K562 (cell line): ENCODE measurements at regions not wholly inside any gene's neighbourhood (a gene's known extent, or its start where the extent isn't known, plus 50 kb on each side); places are given as distances from the start of the nearest gene placed in this dataset.

Experiments
- ATAC-seq: fragments of 200-7000 bp; cut with Tn5 transposase; 3 replicates; pipeline ENCODE4 v1.9.1; 2020; ENCODE audit warnings: moderate library complexity
- BruUV-seq: library from RNA; stranded (reverse); fragments of 400-500 nt; replicated peaks from 2 replicates; lab custom pipeline; 2021; lab: Mats Ljungman, UMichigan
- CTCF ChIA-PET: fragments of 300-600 bp; formaldehyde crosslinking; extraction: SDS; loops from one replicate; lab custom pipeline; 2021; ENCODE audit warnings: low intra/inter-chr PET ratio; lab: Yijun Ruan, JAX
- POLR2A ChIA-PET: fragments of 300-600, 350-650 bp; sonication (Branson Sonifier 250); formaldehyde crosslinking; extraction: SDS; loops from one replicate; lab custom pipeline; 2021; ENCODE audit warnings: antibody characterized with exemption, inconsistent platforms; lab: Yijun Ruan, JAX
- DNase-seq, 4 experiments: peaks; one replicate each; pipeline versions ENCODE4 v3.0.0 to v3.0.0-alpha.2; 2011 to 2018; ENCODE audit warnings: low spot score in 3 of 4, mixed read lengths in 3 of 4; ENCODE audit errors: extremely low read depth in 1 of 4
- FAIRE-seq: peaks from 2 replicates; lab custom pipeline; 2011; peaks lifted over from hg19 to GRCh38; lab: Jason Lieb, UNC
- H2AFZ ChIP-seq: 2 replicates; pipeline ENCODE4 v1.6.0; 2011; ENCODE audit warnings: low read depth, low read length, control low read depth, inconsistent platforms
- H3K27ac ChIP-seq: fragments of 200-600 bp; 3 replicates; pipeline ENCODE4 v1.8.0; 2011; ENCODE audit warnings: low read depth, mild to moderate bottlenecking, control low read depth, inconsistent platforms, low read length, moderate library complexity, mixed read lengths; ENCODE audit errors: extremely low read depth
- H3K27me3 ChIP-seq, 2 experiments: fragments of 300-600 bp in 1 of 2; 2 replicates in 1 of 2; 3 replicates in 1 of 2; pipeline versions ENCODE4 v1.6.0 to v1.8.0; 2011; ENCODE audit warnings: inconsistent platforms in 2 of 2, low read length in 2 of 2, mild to moderate bottlenecking in 1 of 2, mixed read lengths in 1 of 2, moderate library complexity in 1 of 2; ENCODE audit not compliant: control insufficient read depth in 2 of 2, insufficient read depth in 2 of 2
- H3K36me3 ChIP-seq: fragments of 300-600 bp; 3 replicates; pipeline ENCODE4 v1.8.0; 2011; ENCODE audit warnings: mild to moderate bottlenecking, low read length, inconsistent platforms; ENCODE audit not compliant: control insufficient read depth, insufficient read depth
- H3K4me1 ChIP-seq, 2 experiments: fragments of 200-600 bp in 1 of 2; replicated peaks in 1 of 2; 2 replicates in 1 of 2; 3 replicates in 1 of 2; pipeline versions ENCODE4 v1.5.1 to v1.8.0; 2011; ENCODE audit warnings: inconsistent platforms in 2 of 2, low read length in 2 of 2, mild to moderate bottlenecking in 1 of 2, mixed read lengths in 1 of 2, moderate library complexity in 1 of 2; ENCODE audit not compliant: control insufficient read depth in 2 of 2, insufficient read depth in 2 of 2
- H3K4me2 ChIP-seq: 2 replicates; pipeline ENCODE4 v1.6.1; 2011; ENCODE audit warnings: low read length, control low read depth, inconsistent platforms, mixed read lengths; ENCODE audit not compliant: insufficient read depth
- H3K4me3 ChIP-seq: fragments of 200-600 bp; sonication (generic), shearing (Covaris generic); 2 replicates; pipeline ENCODE4 v1.5.1; 2016; ENCODE audit warnings: control low read depth, inconsistent platforms
- H3K79me2 ChIP-seq: fragments of 200-600 bp; 3 replicates; pipeline ENCODE4 v1.8.0; 2011; ENCODE audit warnings: low read length, inconsistent platforms; ENCODE audit not compliant: control insufficient read depth, insufficient read depth
- H3K9ac ChIP-seq, 2 experiments: 2 replicates each; pipeline versions ENCODE4 v1.6.0 to v1.6.1; 2011; ENCODE audit warnings: low read depth in 2 of 2, low read length in 2 of 2, control low read depth in 1 of 2, inconsistent platforms in 1 of 2, mild to moderate bottlenecking in 1 of 2, mixed read lengths in 1 of 2; ENCODE audit not compliant: insufficient read depth in 1 of 2
- H3K9me1 ChIP-seq: one replicate; pipeline ENCODE4 v1.6.0; 2011; ENCODE audit warnings: inconsistent platforms, mild to moderate bottlenecking, low read length, moderate library complexity; ENCODE audit not compliant: control insufficient read depth, insufficient read depth
- H3K9me3 ChIP-seq: replicated peaks from 2 replicates; pipeline ENCODE4 v1.5.1; 2011; ENCODE audit warnings: low read depth, low read length, inconsistent platforms; ENCODE audit not compliant: control insufficient read depth, insufficient read depth
- H4K20me1 ChIP-seq: replicated peaks from 2 replicates; pipeline ENCODE4 v1.6.1; 2011; ENCODE audit warnings: low read length, inconsistent platforms, mixed read lengths; ENCODE audit not compliant: control insufficient read depth, insufficient read depth
- BMI1 ChIP-seq: fragments of 150-350 bp; IDR thresholded peaks from 2 replicates; pipeline ENCODE4 v1.6.1; 2014; ENCODE audit warnings: low read length
- BRCA1 ChIP-seq, 2 experiments: fragments of 450-650 bp in 1 of 2; sonication (generic) in 1 of 2; formaldehyde crosslinking in 1 of 2; IDR thresholded peaks; 2 replicates each; pipeline versions ENCODE4 v1.5.0 to v1.6.1; 2017 to 2020; ENCODE audit warnings: mild to moderate bottlenecking in 1 of 2, missing genetic modification reagents in 1 of 2
- HDAC1 ChIP-seq, 2 experiments: fragments of 450-650 bp; IDR thresholded peaks; 2 replicates each; pipeline ENCODE4 v1.6.1; 2016 to 2017; ENCODE audit warnings: inconsistent platforms in 1 of 2, mild to moderate bottlenecking in 1 of 2, moderate library complexity in 1 of 2
- HEY1 ChIP-seq: fragments of 250-450 bp; sonication (Bioruptor Pico); IDR thresholded peaks from 2 replicates; pipeline ENCODE4 v1.5.0; 2020; ENCODE audit warnings: mild to moderate bottlenecking, moderate library complexity, borderline replicate concordance
- SAFB2 ChIP-seq: fragments of 200-400 bp; formaldehyde crosslinking; IDR thresholded peaks from 2 replicates; pipeline ENCODE4 v1.6.1; 2018; ENCODE audit warnings: borderline replicate concordance, low read length, low read depth, moderate library complexity; ENCODE audit not compliant: severe bottlenecking
- SUPT5H ChIP-seq: fragments of 450-650 bp; IDR thresholded peaks from 2 replicates; pipeline ENCODE4 v1.6.1; 2016
- TOE1 ChIP-seq, 2 experiments: fragments of 450-650 bp in 1 of 2; sonication (generic) in 1 of 2; formaldehyde crosslinking in 1 of 2; IDR thresholded peaks; 2 replicates each; pipeline versions ENCODE4 v1.7.1 to v1.8.0; 2016 to 2022; ENCODE audit warnings: borderline replicate concordance in 2 of 2, mild to moderate bottlenecking in 2 of 2, antibody characterized with exemption in 1 of 2, inconsistent platforms in 1 of 2, low read depth in 1 of 2, missing genetic modification reagents in 1 of 2, moderate library complexity in 1 of 2
- WGBS: fragments of 100-300 bp; shearing (Covaris generic); methylation state at CpG from one replicate; pipeline ENCODE4 v1.1.6; 2016; ENCODE audit warnings: low coverage, mixed read lengths; ENCODE audit not compliant: insufficient coverage; ENCODE audit errors: missing lambda C conversion rate; 5-methylcytosine and 5-hydroxymethylcytosine counted together
- in situ Hi-C: fragments of 300-500 bp; cut with MboI; formaldehyde crosslinking; loops from 4 replicates; pipeline ENCODE4 v1.15.0; 2018; ENCODE audit warnings: inconsistent platforms, mixed read lengths
- intact Hi-C: fragments of 100-400 bp; cut with micrococcal nuclease; formaldehyde crosslinking; loops from 2 replicates; pipeline ENCODE4 v1.14.2; 2022
- TF ChIP-seq, protein P1 (sequence below): fragments of 250-450 bp; sonication (Bioruptor Pico); IDR thresholded peaks from 2 replicates; pipeline ENCODE4 v1.6.1; 2021; ENCODE audit warnings: mild to moderate bottlenecking
- TF ChIP-seq, protein P2 (sequence below): sonication (generic); formaldehyde crosslinking; IDR thresholded peaks from 2 replicates; pipeline ENCODE4 v1.8.0; 2022; ENCODE audit warnings: mild to moderate bottlenecking, missing genetic modification reagents
- TF ChIP-seq, protein P3 (sequence below), 2 experiments: fragments of 450-650 bp; IDR thresholded peaks; 2 replicates each; pipeline ENCODE4 v1.6.1; 2016; ENCODE audit warnings: mild to moderate bottlenecking in 2 of 2, borderline replicate concordance in 1 of 2, low read depth in 1 of 2, moderate library complexity in 1 of 2
- TF ChIP-seq, protein P4 (sequence below): fragments of 450-650 bp; IDR thresholded peaks from 2 replicates; pipeline ENCODE4 v1.6.1; 2016

DNA sequence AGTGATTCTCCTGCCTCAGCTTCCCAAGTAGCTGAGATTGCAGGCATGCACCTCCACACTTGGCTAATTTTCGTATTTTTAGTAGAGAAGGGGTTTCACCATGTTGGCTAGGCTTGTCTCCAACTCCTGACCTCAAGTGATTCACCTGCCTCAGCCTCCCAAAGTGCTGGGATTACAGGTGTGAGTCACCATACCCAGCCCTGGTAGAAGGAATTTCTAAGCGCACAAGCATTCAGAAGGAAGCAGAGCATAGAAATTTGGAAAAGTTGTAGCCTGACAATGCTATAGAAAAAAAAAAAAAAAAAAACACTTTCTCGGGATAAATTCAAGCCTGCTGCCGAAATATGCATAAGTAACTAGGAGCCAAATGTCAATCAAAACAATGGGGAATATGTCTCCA is 249.4 kb downstream of the GRB14 start:
- in situ Hi-C loops (no loop called here), intact Hi-C loops (no loop called here)
- Histone ChIP-seq H3K9me1 (no peaks in the 10 kb centered on the region), H3K27me3 (no peaks in the 10 kb centered on the region), H2AFZ (no peak overlapping the region), H3K9me3 (no peaks in the 10 kb centered on the region; the same call in none of the 2 replicates), H3K9ac (no peak overlapping the region), H3K4me2 (no peak overlapping the region), H3K36me3 (no peaks in the 10 kb centered on the region), H3K4me3 (no peak overlapping the region), H3K27ac (no peak overlapping the region), H4K20me1 (no peaks in the 10 kb centered on the region), H3K4me1 (no peaks in the 10 kb centered on the region), H3K79me2 (no peaks in the 10 kb centered on the region)
- ChIA-PET POLR2A (no interaction called here), CTCF (no interaction called here)
- 0% methylated on average over 4 of the region's 4 CpGs for WGBS
- DNase-seq = no peak
- FAIRE-seq = no peak
- ATAC-seq = no peak
- BruUV-seq = no TSS peak
- no peak for TF ChIP-seq BRCA1 (IDR thresholded peaks at IDR 0.05)
- TF ChIP-seq BRCA1 (CRISPR knock-in tag; IDR thresholded peaks at IDR 0.05) = no peak
- no peak for TF ChIP-seq HDAC1 (IDR thresholded peaks at IDR 0.05)
- no peak for TF ChIP-seq TOE1 (IDR thresholded peaks at IDR 0.05; ENCODE audit: borderline replicate concordance)
- no peak for TF ChIP-seq TOE1 (CRISPR knock-in tag; IDR thresholded peaks at IDR 0.05; ENCODE audit: borderline replicate concordance, low read depth)
- TF ChIP-seq, protein P1, sequence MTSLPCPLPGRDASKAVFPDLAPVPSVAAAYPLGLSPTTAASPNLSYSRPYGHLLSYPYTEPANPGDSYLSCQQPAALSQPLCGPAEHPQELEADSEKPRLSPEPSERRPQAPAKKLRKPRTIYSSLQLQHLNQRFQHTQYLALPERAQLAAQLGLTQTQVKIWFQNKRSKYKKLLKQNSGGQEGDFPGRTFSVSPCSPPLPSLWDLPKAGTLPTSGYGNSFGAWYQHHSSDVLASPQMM = no peak
- TF ChIP-seq, protein P2, sequence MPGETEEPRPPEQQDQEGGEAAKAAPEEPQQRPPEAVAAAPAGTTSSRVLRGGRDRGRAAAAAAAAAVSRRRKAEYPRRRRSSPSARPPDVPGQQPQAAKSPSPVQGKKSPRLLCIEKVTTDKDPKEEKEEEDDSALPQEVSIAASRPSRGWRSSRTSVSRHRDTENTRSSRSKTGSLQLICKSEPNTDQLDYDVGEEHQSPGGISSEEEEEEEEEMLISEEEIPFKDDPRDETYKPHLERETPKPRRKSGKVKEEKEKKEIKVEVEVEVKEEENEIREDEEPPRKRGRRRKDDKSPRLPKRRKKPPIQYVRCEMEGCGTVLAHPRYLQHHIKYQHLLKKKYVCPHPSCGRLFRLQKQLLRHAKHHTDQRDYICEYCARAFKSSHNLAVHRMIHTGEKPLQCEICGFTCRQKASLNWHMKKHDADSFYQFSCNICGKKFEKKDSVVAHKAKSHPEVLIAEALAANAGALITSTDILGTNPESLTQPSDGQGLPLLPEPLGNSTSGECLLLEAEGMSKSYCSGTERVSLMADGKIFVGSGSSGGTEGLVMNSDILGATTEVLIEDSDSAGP = no peak
- TF ChIP-seq, protein P3, sequence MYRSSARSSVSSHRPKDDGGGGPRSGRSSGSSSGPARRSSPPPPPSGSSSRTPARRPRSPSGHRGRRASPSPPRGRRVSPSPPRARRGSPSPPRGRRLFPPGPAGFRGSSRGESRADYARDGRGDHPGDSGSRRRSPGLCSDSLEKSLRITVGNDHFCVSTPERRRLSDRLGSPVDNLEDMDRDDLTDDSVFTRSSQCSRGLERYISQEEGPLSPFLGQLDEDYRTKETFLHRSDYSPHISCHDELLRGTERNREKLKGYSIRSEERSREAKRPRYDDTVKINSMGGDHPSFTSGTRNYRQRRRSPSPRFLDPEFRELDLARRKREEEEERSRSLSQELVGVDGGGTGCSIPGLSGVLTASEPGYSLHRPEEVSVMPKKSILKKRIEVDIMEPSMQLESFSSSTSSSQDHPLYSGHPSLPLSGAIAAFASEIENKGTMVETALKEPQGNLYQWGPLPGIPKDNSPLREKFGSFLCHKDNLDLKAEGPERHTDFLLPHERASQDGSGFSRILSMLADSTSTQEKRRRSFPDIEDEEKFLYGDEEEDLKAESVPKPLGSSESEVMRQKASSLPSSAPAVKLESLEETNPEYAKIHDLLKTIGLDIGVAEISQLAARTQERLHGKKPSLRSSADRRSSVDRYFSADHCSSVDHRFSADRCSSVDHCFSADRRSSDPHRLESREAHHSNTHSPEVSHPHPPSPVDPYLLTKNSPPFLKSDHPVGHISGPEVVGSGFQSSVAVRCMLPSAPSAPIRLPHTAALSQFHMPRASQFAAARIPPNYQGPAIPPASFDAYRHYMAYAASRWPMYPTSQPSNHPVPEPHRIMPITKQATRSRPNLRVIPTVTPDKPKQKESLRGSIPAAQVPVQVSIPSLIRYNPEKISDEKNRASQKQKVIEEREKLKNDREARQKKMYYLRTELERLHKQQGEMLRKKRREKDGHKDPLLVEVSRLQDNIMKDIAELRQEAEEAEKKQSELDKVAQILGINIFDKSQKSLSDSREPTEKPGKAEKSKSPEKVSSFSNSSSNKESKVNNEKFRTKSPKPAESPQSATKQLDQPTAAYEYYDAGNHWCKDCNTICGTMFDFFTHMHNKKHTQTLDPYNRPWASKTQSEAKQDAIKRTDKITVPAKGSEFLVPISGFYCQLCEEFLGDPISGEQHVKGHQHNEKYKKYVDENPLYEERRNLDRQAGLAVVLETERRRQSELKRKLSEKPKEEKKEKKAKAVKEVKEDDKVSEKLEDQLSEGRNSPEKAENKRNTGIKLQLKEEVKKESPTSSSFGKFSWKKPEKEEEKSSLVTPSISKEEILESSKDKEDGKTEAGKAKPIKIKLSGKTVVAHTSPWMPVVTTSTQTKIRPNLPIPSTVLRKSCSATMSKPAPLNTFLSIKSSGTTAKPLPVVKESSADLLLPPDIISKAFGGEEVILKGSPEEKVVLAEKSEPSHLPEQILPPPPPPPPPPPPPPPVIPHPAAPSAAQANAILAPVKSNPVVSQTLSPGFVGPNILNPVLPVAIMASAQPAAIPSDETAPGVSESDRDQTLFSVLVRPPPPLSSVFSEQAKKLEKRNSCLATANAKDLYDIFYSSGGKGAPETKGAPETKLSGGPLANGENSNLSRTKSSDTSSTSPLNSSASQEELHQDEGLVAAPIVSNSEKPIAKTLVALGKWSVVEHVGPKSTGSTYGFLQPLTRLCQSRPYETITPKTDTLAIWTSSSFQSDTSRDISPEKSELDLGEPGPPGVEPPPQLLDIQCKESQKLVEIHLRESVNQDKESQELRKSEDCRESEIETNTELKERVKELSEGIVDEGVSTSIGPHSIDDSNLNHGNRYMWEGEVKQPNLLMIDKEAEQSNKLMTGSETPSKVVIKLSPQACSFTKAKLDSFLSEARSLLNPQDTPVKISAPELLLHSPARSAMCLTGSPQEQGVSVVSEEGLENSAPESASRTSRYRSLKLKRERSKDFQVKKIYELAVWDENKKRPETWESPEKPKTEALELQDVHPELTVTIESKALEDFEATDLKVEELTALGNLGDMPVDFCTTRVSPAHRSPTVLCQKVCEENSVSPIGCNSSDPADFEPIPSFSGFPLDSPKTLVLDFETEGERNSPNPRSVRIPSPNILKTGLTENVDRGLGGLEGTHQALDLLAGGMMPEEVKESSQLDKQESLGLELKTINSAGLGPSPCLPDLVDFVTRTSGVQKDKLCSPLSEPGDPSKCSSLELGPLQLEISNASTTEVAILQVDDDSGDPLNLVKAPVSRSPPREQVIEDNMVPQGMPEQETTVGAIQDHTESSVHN (IDR thresholded peaks at IDR 0.05; ENCODE audit: borderline replicate concordance in 1 of 2, low read depth in 1 of 2) = no peak
- TF ChIP-seq HEY1 = no peak
- TF ChIP-seq, protein P4, sequence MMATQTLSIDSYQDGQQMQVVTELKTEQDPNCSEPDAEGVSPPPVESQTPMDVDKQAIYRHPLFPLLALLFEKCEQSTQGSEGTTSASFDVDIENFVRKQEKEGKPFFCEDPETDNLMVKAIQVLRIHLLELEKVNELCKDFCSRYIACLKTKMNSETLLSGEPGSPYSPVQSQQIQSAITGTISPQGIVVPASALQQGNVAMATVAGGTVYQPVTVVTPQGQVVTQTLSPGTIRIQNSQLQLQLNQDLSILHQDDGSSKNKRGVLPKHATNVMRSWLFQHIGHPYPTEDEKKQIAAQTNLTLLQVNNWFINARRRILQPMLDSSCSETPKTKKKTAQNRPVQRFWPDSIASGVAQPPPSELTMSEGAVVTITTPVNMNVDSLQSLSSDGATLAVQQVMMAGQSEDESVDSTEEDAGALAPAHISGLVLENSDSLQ = no peak
- no peak for TF ChIP-seq BMI1
- TF ChIP-seq SUPT5H = no peak
- no peak for TF ChIP-seq SAFB2
